Neutrophil (primary cell): ENCODE measurements at regions not wholly inside any gene's neighbourhood (a gene's known extent, or its start where the extent isn't known, plus 50 kb on each side); places are given as distances from the start of the nearest gene placed in this dataset.

Experiments
- H3K27ac ChIP-seq: fragments of 200-600 bp; sonication (generic); 2 replicates; pipeline ENCODE4 v1.5.1; 2016; ENCODE audit warnings: mild to moderate bottlenecking, moderate library complexity
- H3K27me3 ChIP-seq: fragments of 200-600 bp; sonication (generic); 2 replicates; pipeline ENCODE4 v1.6.0; 2016; ENCODE audit warnings: mild to moderate bottlenecking
- H3K36me3 ChIP-seq: fragments of 200-600 bp; sonication (generic); 2 replicates; pipeline ENCODE4 v1.5.1; 2017
- H3K4me1 ChIP-seq, 2 experiments: fragments of 200-600 bp in 1 of 2; sonication (generic) in 1 of 2; 1 replicate in 1 of 2; 2 replicates in 1 of 2; pipeline versions ENCODE4 v1.5.1 to v1.6.1; 2013 to 2016; ENCODE audit warnings: low read depth in 1 of 2, low read length in 1 of 2, mild to moderate bottlenecking in 1 of 2, moderate library complexity in 1 of 2; ENCODE audit not compliant: control insufficient read depth in 1 of 2, insufficient read depth in 1 of 2
- H3K4me3 ChIP-seq, 2 experiments: fragments of 200-600 bp in 1 of 2; sonication (generic) in 1 of 2; 1 replicate in 1 of 2; 2 replicates in 1 of 2; pipeline ENCODE4 v1.5.1; 2013 to 2016; ENCODE audit warnings: low read depth in 1 of 2, low read length in 1 of 2, mild to moderate bottlenecking in 1 of 2, moderate library complexity in 1 of 2
- H3K9me3 ChIP-seq: fragments of 200-600 bp; sonication (generic); 2 replicates; pipeline ENCODE4 v1.5.1; 2016
- TF ChIP-seq, protein P1 (sequence below): fragments of 200-600 bp; sonication (generic); IDR thresholded peaks from 2 replicates; pipeline ENCODE4 v1.5.1; 2016; ENCODE audit warnings: antibody characterized with exemption

DNA sequence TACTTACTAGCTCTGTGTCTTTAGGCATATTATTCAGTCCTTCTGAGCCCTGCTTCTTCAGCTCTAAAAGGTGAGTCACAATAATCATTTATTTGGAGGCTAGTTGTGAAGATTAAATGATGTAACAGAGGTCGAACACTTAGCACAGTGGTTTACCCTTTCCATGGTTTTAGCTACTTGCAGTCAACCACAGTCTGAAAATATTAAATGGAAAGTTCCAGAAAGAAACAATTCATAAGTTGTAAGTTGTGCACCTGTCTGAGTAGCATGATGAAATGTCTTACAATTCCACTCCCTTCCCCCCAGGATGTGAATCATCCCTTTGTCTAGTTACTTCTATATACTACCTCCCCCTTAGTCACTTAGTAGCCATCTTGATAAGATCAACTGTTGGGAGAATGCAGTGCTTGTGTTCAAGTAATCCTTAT lies 217.6 kb upstream of the THUMPD2 start:
- H3K4me1 ChIP-seq, result no peaks in the 10 kb centered on the region
- no peaks in the 10 kb centered on the region for H3K36me3 ChIP-seq
- no peak overlapping the region for H3K4me3 ChIP-seq
- no peak overlapping the region for H3K27ac ChIP-seq
- TF ChIP-seq, protein P1, sequence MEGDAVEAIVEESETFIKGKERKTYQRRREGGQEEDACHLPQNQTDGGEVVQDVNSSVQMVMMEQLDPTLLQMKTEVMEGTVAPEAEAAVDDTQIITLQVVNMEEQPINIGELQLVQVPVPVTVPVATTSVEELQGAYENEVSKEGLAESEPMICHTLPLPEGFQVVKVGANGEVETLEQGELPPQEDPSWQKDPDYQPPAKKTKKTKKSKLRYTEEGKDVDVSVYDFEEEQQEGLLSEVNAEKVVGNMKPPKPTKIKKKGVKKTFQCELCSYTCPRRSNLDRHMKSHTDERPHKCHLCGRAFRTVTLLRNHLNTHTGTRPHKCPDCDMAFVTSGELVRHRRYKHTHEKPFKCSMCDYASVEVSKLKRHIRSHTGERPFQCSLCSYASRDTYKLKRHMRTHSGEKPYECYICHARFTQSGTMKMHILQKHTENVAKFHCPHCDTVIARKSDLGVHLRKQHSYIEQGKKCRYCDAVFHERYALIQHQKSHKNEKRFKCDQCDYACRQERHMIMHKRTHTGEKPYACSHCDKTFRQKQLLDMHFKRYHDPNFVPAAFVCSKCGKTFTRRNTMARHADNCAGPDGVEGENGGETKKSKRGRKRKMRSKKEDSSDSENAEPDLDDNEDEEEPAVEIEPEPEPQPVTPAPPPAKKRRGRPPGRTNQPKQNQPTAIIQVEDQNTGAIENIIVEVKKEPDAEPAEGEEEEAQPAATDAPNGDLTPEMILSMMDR, result no peak
- H3K9me3 ChIP-seq, result no peaks in the 10 kb centered on the region
- H3K27me3 ChIP-seq, result no peaks in the 10 kb centered on the region

DNA sequence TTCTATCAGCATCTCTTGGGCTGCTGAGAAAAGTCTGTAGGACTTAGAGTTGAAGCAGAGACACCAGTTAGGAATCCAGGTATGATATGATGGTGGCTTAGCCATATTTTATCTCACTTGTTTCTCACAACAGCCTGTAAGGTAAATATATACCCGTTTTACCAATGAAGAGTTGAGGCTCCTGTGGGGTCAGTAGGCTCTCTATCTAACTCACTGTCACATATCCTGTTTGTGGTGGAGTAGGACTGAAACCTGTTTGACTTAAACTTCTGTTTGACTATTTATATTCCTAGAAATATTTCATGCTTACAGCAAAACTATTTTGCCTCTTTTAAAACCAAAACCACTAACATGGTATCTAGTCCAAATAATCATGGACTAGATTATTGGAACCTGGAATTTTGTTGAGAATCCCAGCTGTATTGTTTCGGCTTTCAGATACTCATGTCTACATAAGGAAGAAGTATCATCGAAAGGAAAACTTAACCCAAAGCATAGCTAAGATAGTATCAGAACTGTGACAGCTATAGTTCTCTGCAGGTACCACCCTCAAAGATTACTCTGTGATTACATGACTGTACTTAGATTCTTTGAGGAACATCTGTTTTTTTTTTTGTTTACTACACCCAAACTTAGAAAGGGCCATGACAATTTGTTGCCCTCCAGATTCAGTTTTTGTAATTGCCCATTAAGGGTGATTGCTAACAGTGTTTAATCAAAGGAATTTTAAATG lies 216.1 kb upstream of the THUMPD2 start:
- TF ChIP-seq, protein P1, result no peak
- no peak overlapping the region for H3K27ac ChIP-seq
- no peaks in the 10 kb centered on the region for H3K36me3 ChIP-seq
- no peaks in the 10 kb centered on the region for H3K4me1 ChIP-seq
- H3K9me3 ChIP-seq, result no peaks in the 10 kb centered on the region
- no peak overlapping the region for H3K4me3 ChIP-seq
- no peaks in the 10 kb centered on the region for H3K27me3 ChIP-seq

DNA sequence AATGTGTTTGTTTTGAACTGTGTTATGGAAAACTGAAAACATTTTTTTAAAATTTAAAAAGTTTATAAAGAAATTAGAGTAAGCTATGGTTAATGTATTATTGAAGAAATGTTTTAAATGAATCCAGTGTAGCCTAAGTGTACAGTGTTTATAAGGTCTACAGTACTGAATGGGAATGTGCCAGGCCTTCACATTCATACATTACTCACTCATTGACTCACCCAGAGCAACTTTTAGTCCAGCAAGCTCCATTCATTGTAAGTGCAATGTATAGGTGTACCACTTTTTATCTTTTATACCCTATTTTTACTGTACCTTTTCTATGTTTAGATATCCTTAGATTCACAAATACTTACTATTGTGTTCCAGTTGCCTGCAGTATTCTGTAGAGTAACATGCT lies 215.1 kb upstream of the THUMPD2 start:
- Histone ChIP-seq H3K27ac (no peak overlapping the region), H3K4me1 (no peaks in the 10 kb centered on the region), H3K4me3 (no peak overlapping the region), H3K9me3 (no peaks in the 10 kb centered on the region), H3K36me3 (no peaks in the 10 kb centered on the region), H3K27me3 (no peaks in the 10 kb centered on the region)
- TF ChIP-seq, protein P1, result no peak

DNA sequence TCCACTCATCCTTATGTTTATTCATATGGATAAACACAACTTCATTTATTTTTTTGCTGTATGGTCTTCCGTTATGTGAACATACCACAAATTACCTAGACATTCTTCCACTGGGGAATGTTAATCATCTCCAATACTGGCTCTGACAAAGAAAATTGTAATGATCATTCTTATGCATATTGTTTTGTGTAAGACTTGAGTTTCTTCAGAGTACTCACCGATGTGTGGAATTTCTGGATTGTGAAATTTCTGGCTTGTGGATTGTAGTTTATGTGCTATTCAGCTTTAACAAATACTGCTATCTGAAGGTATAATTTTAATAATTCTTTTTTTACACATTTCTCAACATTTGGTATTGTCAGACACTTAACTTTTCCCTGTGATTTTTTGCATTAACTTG lies 212.2 kb upstream of the THUMPD2 start:
- H3K4me3 ChIP-seq, result no peak overlapping the region
- H3K36me3 ChIP-seq, result no peaks in the 10 kb centered on the region
- TF ChIP-seq, protein P1, result no peak
- no peak overlapping the region for H3K27ac ChIP-seq
- H3K27me3 ChIP-seq, result no peaks in the 10 kb centered on the region
- H3K9me3 ChIP-seq, result no peaks in the 10 kb centered on the region
- no peaks in the 10 kb centered on the region for H3K4me1 ChIP-seq

DNA sequence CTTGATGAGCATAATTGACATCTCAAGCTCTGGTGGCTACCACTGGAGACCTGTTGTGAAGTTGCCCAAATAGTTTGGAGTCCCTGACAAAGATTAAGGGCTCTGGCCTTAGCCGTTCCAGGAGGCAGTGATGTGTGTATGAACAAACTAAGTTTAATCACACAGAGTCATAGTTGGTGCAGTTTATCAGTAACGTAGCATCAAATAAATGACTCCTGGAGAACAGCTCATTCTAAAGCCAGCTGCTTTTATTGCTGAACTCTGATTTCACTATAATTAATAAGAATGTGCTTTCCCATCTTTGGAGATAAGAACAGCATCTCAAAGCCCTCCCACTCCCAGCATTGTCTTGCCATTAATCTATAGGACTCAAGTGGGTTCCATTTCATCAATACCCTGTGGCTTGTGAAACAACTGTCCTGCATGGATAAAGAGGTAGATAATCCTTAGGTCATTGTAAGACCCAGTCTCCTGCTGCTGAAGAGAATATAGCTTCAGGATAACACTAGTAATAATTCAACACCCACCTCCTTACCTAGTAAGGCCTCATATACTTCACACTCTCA lies 211.4 kb upstream of the THUMPD2 start:
- H3K9me3 ChIP-seq, result no peaks in the 10 kb centered on the region
- H3K27ac ChIP-seq, result no peak overlapping the region
- no peaks in the 10 kb centered on the region for H3K27me3 ChIP-seq
- no peaks in the 10 kb centered on the region for H3K4me1 ChIP-seq
- no peak overlapping the region for H3K4me3 ChIP-seq
- TF ChIP-seq, protein P1, result no peak
- H3K36me3 ChIP-seq, result no peaks in the 10 kb centered on the region
